Liver (tissue), 3 donors: ENCODE measurements at regions not wholly inside any gene's neighbourhood (a gene's known extent, or its start where the extent isn't known, plus 50 kb on each side); places are given as distances from the start of the nearest gene placed in this dataset.

ENCODE experiments used
- ATF3 ChIP-seq: IDR thresholded peaks from 2 replicates; pipeline ENCODE4 v1.6.1; 2016; ENCODE audit warnings: antibody characterized with exemption
- EGR1 ChIP-seq, 2 donors: IDR thresholded peaks; 2 replicates each; pipeline ENCODE4 v1.6.1; 2016 to 2018; ENCODE audit warnings: antibody characterized with exemption in 2 of 2, low read depth in 2 of 2
- FOXA1 ChIP-seq: IDR thresholded peaks from 2 replicates; pipeline ENCODE4 v1.6.1; 2016; ENCODE audit warnings: antibody characterized with exemption
- GABPA ChIP-seq, 2 donors: IDR thresholded peaks in 1 of 2; conservative IDR thresholded peaks in 1 of 2; 2 replicates each; pipeline ENCODE4 v1.6.1; 2016; ENCODE audit warnings: antibody characterized with exemption in 2 of 2, mild to moderate bottlenecking in 1 of 2, moderate library complexity in 1 of 2
- JUND ChIP-seq, 2 donors: IDR thresholded peaks; 2 replicates each; pipeline ENCODE4 v1.6.1; 2016; ENCODE audit warnings: antibody characterized with exemption in 2 of 2
- MAX ChIP-seq: IDR thresholded peaks from 2 replicates; pipeline ENCODE4 v1.6.1; 2016; ENCODE audit warnings: antibody characterized with exemption
- RAD21 ChIP-seq, 2 donors: IDR thresholded peaks; 2 replicates each; pipeline ENCODE4 v1.6.1; 2016; ENCODE audit warnings: antibody characterized with exemption in 2 of 2, mild to moderate bottlenecking in 2 of 2
- REST ChIP-seq: IDR thresholded peaks from 2 replicates; pipeline ENCODE4 v1.6.1; 2016; ENCODE audit warnings: antibody characterized with exemption, mild to moderate bottlenecking
- RXRA ChIP-seq, 2 donors: IDR thresholded peaks; 2 replicates each; pipeline ENCODE4 v1.6.1; 2017 to 2018; ENCODE audit warnings: antibody characterized with exemption in 2 of 2, mild to moderate bottlenecking in 1 of 2
- SP1 ChIP-seq: IDR thresholded peaks from 2 replicates; pipeline ENCODE4 v1.6.1; 2018; ENCODE audit warnings: antibody characterized with exemption, mild to moderate bottlenecking
- TAF1 ChIP-seq: conservative IDR thresholded peaks from 2 replicates; pipeline ENCODE4 v1.6.1; 2016; ENCODE audit warnings: antibody characterized with exemption, mild to moderate bottlenecking
- YY1 ChIP-seq: IDR thresholded peaks from 2 replicates; pipeline ENCODE4 v1.6.1; 2016; ENCODE audit warnings: antibody characterized with exemption, mild to moderate bottlenecking
- TF ChIP-seq, protein P1 (sequence below): fragments of 150-350 bp; IDR thresholded peaks from 2 replicates; pipeline ENCODE4 v1.5.1; 2017; ENCODE audit warnings: improper control_type of control experiment, low read depth, low read length; ENCODE audit not compliant: missing input control
- donor health status: healthy.
- donor health status: healthy.

DNA sequence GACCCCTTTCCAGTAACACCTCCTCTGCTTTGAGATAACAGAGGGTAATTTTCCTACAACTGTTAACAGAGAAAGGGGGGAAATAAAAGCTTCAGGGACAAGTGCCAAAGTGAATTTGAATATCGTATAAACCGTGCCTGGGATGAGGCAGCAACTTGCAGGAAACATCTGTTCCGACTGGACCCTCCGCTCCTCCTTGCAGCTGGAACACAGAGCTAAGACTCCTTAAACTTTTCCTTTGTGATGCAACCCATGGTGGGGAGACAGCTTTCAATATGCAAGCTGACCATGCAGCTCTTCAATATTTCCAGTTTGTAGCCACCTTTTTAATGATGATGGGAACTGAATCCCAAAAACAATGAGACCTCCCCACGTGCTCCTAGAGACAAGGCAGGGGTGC is 432.6 kb downstream of the ZNF536 start:
- TF ChIP-seq TAF1 (no peak), EGR1 (IDR thresholded peaks at IDR 0.05; ENCODE audit: low read depth in 2 of 2) (no peak), GABPA (IDR thresholded peaks at IDR 0.05 in 1 of 2, conservative IDR thresholded peaks at IDR 0.05 in 1 of 2) (no peak), ATF3 (no peak), REST (no peak), MAX (no peak), SP1 (no peak), YY1 (no peak), FOXA1 (no peak), JUND (IDR thresholded peaks at IDR 0.05) (no peak), RXRA (IDR thresholded peaks at IDR 0.05) (no peak), RAD21 (IDR thresholded peaks at IDR 0.05) (no peak)
- TF ChIP-seq, protein P1, sequence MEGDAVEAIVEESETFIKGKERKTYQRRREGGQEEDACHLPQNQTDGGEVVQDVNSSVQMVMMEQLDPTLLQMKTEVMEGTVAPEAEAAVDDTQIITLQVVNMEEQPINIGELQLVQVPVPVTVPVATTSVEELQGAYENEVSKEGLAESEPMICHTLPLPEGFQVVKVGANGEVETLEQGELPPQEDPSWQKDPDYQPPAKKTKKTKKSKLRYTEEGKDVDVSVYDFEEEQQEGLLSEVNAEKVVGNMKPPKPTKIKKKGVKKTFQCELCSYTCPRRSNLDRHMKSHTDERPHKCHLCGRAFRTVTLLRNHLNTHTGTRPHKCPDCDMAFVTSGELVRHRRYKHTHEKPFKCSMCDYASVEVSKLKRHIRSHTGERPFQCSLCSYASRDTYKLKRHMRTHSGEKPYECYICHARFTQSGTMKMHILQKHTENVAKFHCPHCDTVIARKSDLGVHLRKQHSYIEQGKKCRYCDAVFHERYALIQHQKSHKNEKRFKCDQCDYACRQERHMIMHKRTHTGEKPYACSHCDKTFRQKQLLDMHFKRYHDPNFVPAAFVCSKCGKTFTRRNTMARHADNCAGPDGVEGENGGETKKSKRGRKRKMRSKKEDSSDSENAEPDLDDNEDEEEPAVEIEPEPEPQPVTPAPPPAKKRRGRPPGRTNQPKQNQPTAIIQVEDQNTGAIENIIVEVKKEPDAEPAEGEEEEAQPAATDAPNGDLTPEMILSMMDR = no peak
